Heart left ventricle (tissue), 16 donors: ENCODE measurements at regions not wholly inside any gene's neighbourhood (a gene's known extent, or its start where the extent isn't known, plus 50 kb on each side); places are given as distances from the start of the nearest gene placed in this dataset.

Source experiments
- ATAC-seq, 4 donors: fragments of 200-7000 bp; cut with Tn5 transposase; one replicate each; pipeline ENCODE4 v1.9.1; 2020 to 2022; ENCODE audit warnings: moderate library complexity in 4 of 4, mild to moderate bottlenecking in 3 of 4, moderate number of reproducible peaks in 1 of 4
- DNase-seq, 5 donors: peaks; one replicate each; pipeline ENCODE4 v3.0.0-alpha.2; 2020
- H3K27ac ChIP-seq, 12 donors: fragments of 200-600 bp; sonication (generic) in 4 of 12; one replicate each; pipeline versions ENCODE4 v1.5.0 to v1.8.0; 2016 to 2022; ENCODE audit warnings: mild to moderate bottlenecking in 2 of 12
- H3K27me3 ChIP-seq, 9 donors: fragments of 200-600 bp; sonication (generic) in 2 of 9; one replicate each; pipeline versions ENCODE4 v1.5.1 to v1.8.0; 2016 to 2022; ENCODE audit warnings: mild to moderate bottlenecking in 3 of 9
- H3K36me3 ChIP-seq, 9 donors: fragments of 200-600 bp; sonication (generic) in 2 of 9; one replicate each; pipeline versions ENCODE4 v1.5.0 to v1.8.0; 2018 to 2022; ENCODE audit warnings: mild to moderate bottlenecking in 2 of 9
- H3K4me1 ChIP-seq, 12 donors: fragments of 200-600 bp; sonication (generic) in 4 of 12; one replicate each; pipeline versions ENCODE4 v1.5.0 to v1.8.0; 2016 to 2022; ENCODE audit warnings: mild to moderate bottlenecking in 3 of 12
- H3K4me3 ChIP-seq, 12 donors: fragments of 200-600 bp; sonication (generic) in 4 of 12; one replicate each; pipeline versions ENCODE4 v1.5.0 to v1.8.0; 2017 to 2022; ENCODE audit warnings: mild to moderate bottlenecking in 9 of 12, moderate library complexity in 4 of 12
- H3K9me3 ChIP-seq, 12 donors: fragments of 200-600 bp; sonication (generic) in 4 of 12; one replicate each; pipeline versions ENCODE4 v1.5.0 to v1.8.0; 2016 to 2022; ENCODE audit warnings: mild to moderate bottlenecking in 1 of 12
- POLR2A ChIP-seq, 2 donors: fragments of 450-650 bp; IDR thresholded peaks; one replicate each; pipeline ENCODE4 v1.6.1; 2017; ENCODE audit warnings: antibody characterized with exemption in 2 of 2, mild to moderate bottlenecking in 2 of 2, moderate library complexity in 2 of 2
- WGBS, 4 donors: extraction: QIAGEN DNeasy Blood & Tissue Kit in 2 of 4; methylation state at CpG; one replicate each; pipeline versions ENCODE4 v1.1.5 to v1.1.7; 2013 to 2018; 5-methylcytosine and 5-hydroxymethylcytosine counted together
- intact Hi-C, 10 donors: fragments of 100-400 bp; cut with DNase I; formaldehyde crosslinking; loops; one replicate each; pipeline versions ENCODE4 v1.11.1 to v1.14.2; 2022
- TF ChIP-seq, protein P1 (sequence below), 12 donors: fragments of 200-600 bp; sonication (generic) in 4 of 12; IDR thresholded peaks; one replicate each; pipeline versions ENCODE4 v1.5.0 to v1.8.0; 2018 to 2022; ENCODE audit warnings: antibody characterized with exemption in 12 of 12, mild to moderate bottlenecking in 5 of 12
- donor health status: ischemic (EF 13 %, LVEDD 7.1; RV severe dilation, severe dysfunction).
- donor health status: healthy with polysubstance abuse.
- donor health status: DM: no; HTN: yes; CAD: no.
- donor health status: DM: no; HTN: no; CAD: no.
- donor health status: ischemic (EF 25% LVEDD 6.9; RV normal size, moderate dysfunction).
- donor health status: ischemic (EF 25% LVEDD 5.7; RV mildly dilated, moderate dysfunction).
- donor health status: healthy.
- donor health status: DM: yes; HTN: yes; CAD: no.
- donor health status: ischemic (EF 35%, LVEDD 5.7; RV mildly dilated, moderate dysfunction).
- donor health status: nonischemic (EF 11% LVEDD 7.7; RV severe dilation, severe dysfunction).
- donor health status: DM: yes; HTN: yes; CAD: no.
- donor health status: PGD.
- donor health status: ischemic (EF 29% LVEDD 5.4; RV normal size, mild dysfunction).
- donor health status: nonischemic (EF 23%, LVEDD 6.1; RV moderate dilation, normal function).

DNA sequence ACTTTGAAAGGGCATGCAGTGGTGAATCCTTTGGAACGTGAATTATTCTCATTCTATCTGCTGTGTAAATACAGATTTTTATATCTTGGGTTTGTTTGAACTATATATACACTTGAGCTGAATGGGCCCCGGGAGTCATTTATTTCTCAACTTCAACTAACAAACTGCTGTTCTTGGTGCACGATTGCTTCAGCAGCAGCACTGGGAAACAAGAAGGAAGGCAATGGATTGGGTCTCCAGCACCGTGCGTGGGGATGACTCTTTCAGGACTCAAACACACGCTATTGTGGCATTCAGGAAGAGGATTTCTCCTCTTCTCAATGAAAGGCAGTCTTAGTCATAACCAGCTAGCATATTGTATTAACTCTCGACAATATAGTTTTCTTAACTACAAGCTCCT is 226.0 kb upstream of the NFE2L3 start:
- Histone ChIP-seq H3K4me3 (no peak overlapping the region), H3K27me3 (peaks cover 0 to 9% (median 2%) of the 10 kb centered on the region in 9 donors), H3K27ac (no peak overlapping the region), H3K9me3 (no peaks in the 10 kb centered on the region), H3K4me1 (no peaks in the 10 kb centered on the region), H3K36me3 (no peaks in the 10 kb centered on the region)
- ATAC-seq = no peak
- intact Hi-C loops = no loop called here
- DNase-seq = no peak
- WGBS, 4 donors = 52 to 79% (median 65%) methylated on average over 7 of the region's 7 CpGs
- TF ChIP-seq POLR2A (IDR thresholded peaks at IDR 0.05) = no peak
- TF ChIP-seq, protein P1, sequence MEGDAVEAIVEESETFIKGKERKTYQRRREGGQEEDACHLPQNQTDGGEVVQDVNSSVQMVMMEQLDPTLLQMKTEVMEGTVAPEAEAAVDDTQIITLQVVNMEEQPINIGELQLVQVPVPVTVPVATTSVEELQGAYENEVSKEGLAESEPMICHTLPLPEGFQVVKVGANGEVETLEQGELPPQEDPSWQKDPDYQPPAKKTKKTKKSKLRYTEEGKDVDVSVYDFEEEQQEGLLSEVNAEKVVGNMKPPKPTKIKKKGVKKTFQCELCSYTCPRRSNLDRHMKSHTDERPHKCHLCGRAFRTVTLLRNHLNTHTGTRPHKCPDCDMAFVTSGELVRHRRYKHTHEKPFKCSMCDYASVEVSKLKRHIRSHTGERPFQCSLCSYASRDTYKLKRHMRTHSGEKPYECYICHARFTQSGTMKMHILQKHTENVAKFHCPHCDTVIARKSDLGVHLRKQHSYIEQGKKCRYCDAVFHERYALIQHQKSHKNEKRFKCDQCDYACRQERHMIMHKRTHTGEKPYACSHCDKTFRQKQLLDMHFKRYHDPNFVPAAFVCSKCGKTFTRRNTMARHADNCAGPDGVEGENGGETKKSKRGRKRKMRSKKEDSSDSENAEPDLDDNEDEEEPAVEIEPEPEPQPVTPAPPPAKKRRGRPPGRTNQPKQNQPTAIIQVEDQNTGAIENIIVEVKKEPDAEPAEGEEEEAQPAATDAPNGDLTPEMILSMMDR (IDR thresholded peaks at IDR 0.05) = no peak

DNA sequence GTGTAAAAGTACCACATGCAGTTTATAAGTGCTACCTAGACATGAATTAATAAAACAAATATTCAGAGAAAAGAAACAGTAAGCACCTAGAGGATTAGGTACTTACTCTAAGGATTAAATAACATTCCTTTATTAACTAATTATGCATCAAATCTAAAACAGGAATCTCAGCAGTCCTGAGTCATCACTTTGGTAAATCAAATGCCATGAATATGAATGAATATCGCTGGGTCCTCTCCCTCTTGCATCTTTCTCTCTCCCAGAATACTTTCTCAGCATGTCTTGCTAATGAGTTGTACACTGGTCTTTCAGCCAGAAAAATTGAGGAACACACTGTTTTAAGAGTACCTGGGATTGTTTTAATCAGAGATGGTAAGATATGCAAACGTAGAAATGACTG is 225.5 kb upstream of the NFE2L3 start:
- DNase-seq = no peak
- ATAC-seq = no peak
- intact Hi-C loops = no loop called here
- no peaks in the 10 kb centered on the region for H3K4me1 ChIP-seq
- 72 to 82% (median 77%) methylated on average over 2 of the region's 2 CpGs for WGBS, 4 donors
- no peaks in the 10 kb centered on the region for H3K36me3 ChIP-seq
- H3K9me3 ChIP-seq = no peaks in the 10 kb centered on the region
- H3K27me3 ChIP-seq = peaks cover 0 to 10% (median 2%) of the 10 kb centered on the region in 9 donors
- TF ChIP-seq POLR2A (IDR thresholded peaks at IDR 0.05) = no peak
- TF ChIP-seq, protein P1 (IDR thresholded peaks at IDR 0.05) = no peak
- no peak overlapping the region for H3K4me3 ChIP-seq
- H3K27ac ChIP-seq = no peak overlapping the region

DNA sequence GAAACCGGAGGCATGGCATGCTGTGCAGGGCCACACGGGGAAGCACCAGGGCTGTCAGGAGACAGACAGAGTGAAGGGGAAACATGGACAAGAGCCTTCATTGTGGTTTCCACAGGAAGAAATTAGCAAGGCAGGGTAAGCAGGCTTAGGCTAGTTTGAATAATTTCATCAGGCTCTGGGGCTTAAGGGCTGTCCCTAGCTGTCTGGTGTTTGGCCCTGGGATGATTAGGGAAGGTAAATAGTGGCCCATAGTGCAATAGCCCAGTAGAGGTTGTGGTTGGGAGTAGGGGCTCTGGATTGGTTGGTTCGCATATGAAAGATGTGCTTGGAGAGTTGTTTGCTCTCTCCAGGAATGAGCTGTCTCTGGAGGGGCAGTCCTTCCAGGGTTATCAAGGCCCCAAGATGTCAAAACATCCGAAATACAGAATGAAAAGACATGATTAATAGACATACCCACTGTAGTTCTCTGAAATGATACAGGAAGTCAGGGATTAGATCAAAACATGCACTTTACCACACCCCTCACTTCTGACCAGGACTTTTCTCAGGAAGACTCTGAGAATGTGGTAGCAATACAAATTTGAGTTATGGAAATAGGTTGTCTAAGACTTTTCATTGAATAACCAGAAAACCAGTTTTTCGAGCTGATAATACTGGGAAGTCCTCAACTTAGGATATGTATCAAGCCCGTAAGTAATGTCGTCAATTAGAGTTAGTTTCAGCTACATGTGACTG is 224.9 kb upstream of the NFE2L3 start:
- intact Hi-C loops = no loop called here
- H3K4me1 ChIP-seq = no peaks in the 10 kb centered on the region
- 70 to 73% (median 71%) methylated on average over 7 of the region's 7 CpGs for WGBS, 4 donors
- TF ChIP-seq POLR2A (IDR thresholded peaks at IDR 0.05) = no peak
- TF ChIP-seq, protein P1 (IDR thresholded peaks at IDR 0.05) = no peak
- H3K36me3 ChIP-seq = no peaks in the 10 kb centered on the region
- H3K27ac ChIP-seq = no peak overlapping the region
- DNase-seq (no peak), ATAC-seq (no peak)
- peaks cover 0 to 13% (median 2%) of the 10 kb centered on the region in 9 donors for H3K27me3 ChIP-seq
- no peaks in the 10 kb centered on the region for H3K9me3 ChIP-seq
- H3K4me3 ChIP-seq = no peak overlapping the region

DNA sequence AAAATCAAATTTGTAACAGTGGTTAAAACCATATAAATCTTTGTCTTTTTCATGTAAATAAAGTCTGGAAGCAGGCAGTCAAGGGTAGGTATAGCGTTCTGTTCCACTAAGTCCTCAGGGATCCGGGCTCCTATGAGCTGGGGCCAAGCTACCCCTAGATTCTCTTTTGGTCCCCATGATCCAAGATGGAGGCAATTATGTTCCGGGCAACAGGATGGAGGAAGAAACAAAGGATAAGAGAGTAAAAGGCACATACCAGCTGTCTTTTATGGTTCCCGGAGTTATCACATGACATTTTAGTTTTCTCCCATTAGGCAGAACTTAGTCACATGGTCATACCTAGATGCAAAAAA is 224.4 kb upstream of the NFE2L3 start:
- H3K36me3 ChIP-seq = no peaks in the 10 kb centered on the region
- no peaks in the 10 kb centered on the region for H3K4me1 ChIP-seq
- H3K27ac ChIP-seq = no peak overlapping the region
- ATAC-seq = no peak
- TF ChIP-seq, protein P1 (IDR thresholded peaks at IDR 0.05) = no peak
- no peak for TF ChIP-seq POLR2A (IDR thresholded peaks at IDR 0.05)
- H3K4me3 ChIP-seq = no peak overlapping the region
- H3K9me3 ChIP-seq = no peaks in the 10 kb centered on the region
- intact Hi-C loops = no loop called here
- 84 to 89% (median 87%) methylated on average over 4 of the region's 4 CpGs for WGBS, 4 donors
- DNase-seq = no peak
- peaks cover 0 to 18% (median 0%) of the 10 kb centered on the region in 9 donors for H3K27me3 ChIP-seq
